NCI-H2196 (cell line): ENCODE measurements at regions not wholly inside any gene's neighbourhood (a gene's known extent, or its start where the extent isn't known, plus 50 kb on each side); places are given as distances from the start of the nearest gene placed in this dataset.

Experiments
- DNase-seq: peaks from one replicate; lab custom pipeline; 2025; ENCODE audit not compliant: unreplicated experiment; lab: John Stamatoyannopoulos, UW

DNA sequence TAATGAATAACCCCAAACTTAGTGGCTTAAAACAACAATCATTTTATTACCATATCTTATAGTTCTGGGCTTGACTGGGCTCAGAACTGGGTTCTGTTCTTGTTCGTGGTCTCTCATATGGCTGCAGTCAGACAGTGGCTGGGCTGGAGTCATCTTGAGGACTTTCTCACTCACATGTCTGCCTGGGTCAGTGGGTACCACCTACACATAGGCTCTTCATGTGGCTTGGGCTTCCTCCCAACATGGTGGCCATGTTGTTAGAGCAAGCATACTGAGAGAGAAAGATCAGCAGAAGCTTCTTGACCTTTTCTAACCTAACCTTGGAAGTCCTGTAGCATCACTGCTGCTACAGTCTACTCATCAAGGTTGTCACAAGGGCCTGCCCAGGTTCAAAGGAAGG lies 158.6 kb upstream of the SDK2 start:
- no peak for DNase-seq

GRCh38 chr17:73803964-73804435 lies 159.8 kb upstream of the SDK2 start:
- peak; percentile 59 for DNase-seq

- no peak for DNase-seq
These were observed 162.5 kb upstream of the SDK2 start for GRCh38 chr17:73806768-73807167.

- no peak for DNase-seq
These were observed 169.0 kb upstream of the SDK2 start for GRCh38 chr17:73813201-73813600.

GRCh38 chr17:73814075-73814474 lies 169.8 kb upstream of the SDK2 start:
- DNase-seq: no peak

- no peak for DNase-seq
These were observed 171.2 kb upstream of the SDK2 start for GRCh38 chr17:73815474-73815873.

GRCh38 chr17:73819440-73820395 lies 175.5 kb upstream of the SDK2 start:
- DNase-seq: no peak

GRCh38 chr17:73820686-73821448 lies 176.6 kb upstream of the SDK2 start:
- DNase-seq: no peak

GRCh38 chr17:73821665-73822064 lies 177.4 kb upstream of the SDK2 start:
- no peak for DNase-seq

- DNase-seq: no peak
These were observed 178.1 kb upstream of the SDK2 start for GRCh38 chr17:73822371-73822770.

DNA sequence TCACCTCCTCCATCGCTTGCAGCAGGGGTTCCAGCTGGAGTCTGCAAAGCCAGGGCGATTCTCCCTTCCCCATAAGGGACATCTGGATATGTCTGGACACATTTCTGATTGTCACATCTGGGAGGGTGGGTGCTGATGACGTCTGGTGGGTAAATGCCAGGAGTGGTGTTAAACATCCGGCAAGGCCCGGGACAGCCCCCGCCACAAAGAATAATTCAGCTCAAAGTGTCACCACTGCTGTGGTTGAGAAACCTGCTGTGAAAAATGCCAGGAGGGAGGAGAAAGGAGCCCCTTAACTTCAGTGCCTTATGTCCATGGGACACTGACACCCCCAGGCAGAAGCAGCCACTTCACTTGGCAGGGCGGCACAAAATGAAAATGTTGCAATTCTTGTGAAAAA lies 179.4 kb upstream of the SDK2 start:
- no peak for DNase-seq

- DNase-seq: no peak
These were observed 180.1 kb upstream of the SDK2 start for GRCh38 chr17:73824321-73824720.

DNA sequence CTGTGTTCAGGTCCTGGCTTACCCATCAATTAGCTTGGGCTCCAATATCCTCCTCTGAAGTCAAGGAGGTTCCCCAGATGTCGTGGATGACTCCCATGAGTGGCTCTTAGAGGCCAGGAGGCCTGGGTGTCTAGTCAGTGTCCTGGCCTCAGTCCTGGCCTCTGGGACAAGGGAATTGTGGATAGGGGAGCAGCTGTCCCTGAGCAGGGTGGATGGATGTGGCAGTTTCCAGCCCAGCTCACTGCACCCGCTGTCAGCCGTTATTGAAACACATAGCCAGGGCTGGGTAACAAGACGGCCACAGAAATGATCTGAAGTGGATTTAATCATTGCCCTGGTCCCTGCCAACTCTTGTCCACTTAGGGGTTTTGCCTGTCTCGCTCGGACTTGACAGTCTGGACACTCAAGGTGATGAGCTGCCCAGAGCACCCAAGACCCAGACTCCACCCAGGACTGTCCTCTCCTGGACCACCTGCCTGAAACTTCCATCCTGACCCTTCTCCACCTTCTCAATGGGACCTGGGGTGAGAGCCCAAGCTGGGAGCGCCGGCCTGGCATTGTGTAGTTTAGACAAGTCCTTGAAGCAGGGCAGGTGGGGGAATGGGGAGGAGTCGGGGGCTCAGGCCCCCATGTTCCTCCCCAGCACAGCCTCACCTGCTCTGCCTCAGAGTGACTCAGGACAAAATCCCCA lies 182.1 kb upstream of the SDK2 start:
- DNase-seq: no peak

DNA sequence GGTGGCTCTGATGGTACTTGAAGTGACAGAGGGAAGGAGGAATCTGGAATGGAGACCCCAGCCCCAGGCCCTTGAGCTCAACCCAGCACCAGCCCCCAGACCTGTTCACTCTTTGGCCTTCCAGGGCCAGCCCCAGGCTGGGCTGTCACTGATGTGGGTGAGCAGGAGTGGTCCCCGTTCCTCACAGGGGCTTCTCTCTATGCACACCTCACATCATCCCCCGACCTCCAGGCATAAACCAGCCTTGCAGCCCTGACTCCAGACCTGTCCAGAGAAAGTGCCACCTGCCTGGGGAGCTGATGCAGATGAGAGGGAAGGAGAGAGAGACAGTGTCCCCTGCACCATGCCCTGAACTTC lies 182.6 kb upstream of the SDK2 start:
- DNase-seq: no peak

DNA sequence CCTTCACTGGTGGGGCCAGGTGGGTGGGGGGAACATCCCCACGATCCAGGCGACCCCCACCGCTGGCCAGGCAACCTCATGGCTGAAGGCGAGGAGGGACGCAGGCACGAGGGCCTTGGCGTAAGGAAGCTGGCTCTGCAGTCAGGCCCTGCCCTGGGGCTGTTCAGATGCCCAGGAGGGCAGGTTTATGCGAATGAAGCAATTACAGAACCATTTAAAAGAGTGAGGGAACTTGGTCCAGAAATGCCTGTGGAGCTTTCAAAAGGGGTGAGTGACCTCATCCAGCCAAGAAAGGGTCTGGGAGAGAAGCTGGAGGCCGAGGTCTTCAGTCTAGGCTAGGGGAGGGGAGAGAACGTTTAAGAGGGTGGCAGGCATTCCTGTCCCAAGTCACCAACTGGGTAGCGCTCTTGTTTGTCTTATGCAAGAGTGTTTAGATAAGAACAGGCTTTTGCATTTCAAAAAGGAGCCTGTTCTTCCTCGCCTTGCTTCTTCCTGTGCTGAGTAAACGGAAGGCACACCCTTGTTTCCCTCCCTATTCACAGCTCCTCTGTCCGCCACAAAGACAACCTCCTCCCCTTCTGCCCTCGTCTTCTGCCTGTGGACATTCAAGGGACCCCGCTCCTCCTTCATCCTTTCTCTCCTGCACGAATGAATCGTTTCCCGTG lies 183.5 kb upstream of the SDK2 start:
- no peak for DNase-seq

- DNase-seq: no peak
These were observed 185.5 kb upstream of the SDK2 start for GRCh38 chr17:73829676-73830280.

- no peak for DNase-seq
These were observed 187.5 kb upstream of the SDK2 start for GRCh38 chr17:73831699-73832098.

DNA sequence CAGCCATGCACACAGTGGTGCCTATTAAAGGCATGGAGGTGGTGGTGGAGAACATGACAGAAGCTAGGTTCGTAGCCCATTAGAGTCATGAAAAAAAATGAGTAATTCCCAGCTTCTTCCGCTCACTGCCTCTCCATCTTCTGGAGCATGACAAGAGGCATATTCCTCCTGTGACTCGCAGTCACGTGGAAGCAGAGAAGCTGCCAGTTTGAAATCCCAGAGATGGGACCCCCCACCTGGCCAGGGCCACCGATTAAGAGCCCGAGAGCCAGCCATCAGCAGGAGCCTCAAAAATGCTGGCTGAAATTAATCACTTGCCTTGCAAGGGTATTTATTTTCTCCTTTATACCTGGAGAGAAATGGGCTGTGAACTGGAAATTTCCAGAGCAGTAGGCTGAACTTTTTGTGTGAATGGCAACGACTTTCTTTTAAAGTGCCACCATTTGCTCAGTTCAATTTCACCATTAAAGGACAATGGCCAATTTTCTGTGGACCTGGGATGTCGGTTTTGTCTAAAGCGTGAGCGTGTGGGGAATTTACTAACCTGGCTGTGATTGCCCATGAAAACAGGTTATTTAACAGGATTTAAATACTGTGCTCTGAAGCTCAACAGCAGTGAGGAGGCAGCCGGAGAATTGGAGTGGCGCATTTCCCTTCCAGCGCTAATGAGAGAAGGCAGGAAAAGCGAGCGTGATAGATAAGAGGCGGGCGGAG lies 189.7 kb upstream of the SDK2 start:
- DNase-seq: no peak

- DNase-seq: no peak
These were observed 190.6 kb upstream of the SDK2 start for GRCh38 chr17:73834684-73835343.
